ENCODE measurements at regions not wholly inside any gene's neighbourhood (a gene's known extent, or its start where the extent isn't known, plus 50 kb on each side); places are given as distances from the start of the nearest gene placed in this dataset.

GRCh38 chr2:8270699-8271098 is 411.2 kb upstream of the ID2 start:
- no peak for DNase-seq (ENCODE audit: low read depth)
- TF ChIP-seq CTCF (conservative IDR thresholded peaks at IDR 0.05; ENCODE audit: low read depth, low read length): no peak
- H3K4me3 ChIP-seq (ENCODE audit: low read depth, low read length): no peak overlapping the region

- DNase-seq (ENCODE audit: low read depth): no peak
- TF ChIP-seq CTCF (conservative IDR thresholded peaks at IDR 0.05; ENCODE audit: low read depth, low read length): no peak
Measured at GRCh38 chr2:8271461-8271860, 410.4 kb upstream of the ID2 start.

GRCh38 chr2:8276026-8276425 is 405.8 kb upstream of the ID2 start:
- no peak overlapping the region for H3K4me3 ChIP-seq (ENCODE audit: low read depth, low read length)
- no peak for TF ChIP-seq CTCF (conservative IDR thresholded peaks at IDR 0.05; ENCODE audit: low read depth, low read length)
- DNase-seq (ENCODE audit: low read depth): no peak

More at GRCh38 chr2:8271461-8271860, 410.4 kb upstream of the ID2 start:
- no peak overlapping the region for H3K4me3 ChIP-seq (ENCODE audit: low read depth, low read length)

- no peak overlapping the region for H3K4me3 ChIP-seq (ENCODE audit: low read depth, low read length)
- no peak for DNase-seq (ENCODE audit: low read depth)
- no peak for TF ChIP-seq CTCF (conservative IDR thresholded peaks at IDR 0.05; ENCODE audit: low read depth, low read length)
Measured at GRCh38 chr2:8277921-8278571, 403.8 kb upstream of the ID2 start.

GRCh38 chr2:8278709-8279354 is 403.0 kb upstream of the ID2 start:
- no peak for TF ChIP-seq CTCF (conservative IDR thresholded peaks at IDR 0.05; ENCODE audit: low read depth, low read length)
- no peak overlapping the region for H3K4me3 ChIP-seq (ENCODE audit: low read depth, low read length)
- DNase-seq (ENCODE audit: low read depth): no peak

- no peak overlapping the region for H3K4me3 ChIP-seq (ENCODE audit: low read depth, low read length)
- no peak for TF ChIP-seq CTCF (conservative IDR thresholded peaks at IDR 0.05; ENCODE audit: low read depth, low read length)
- no peak for DNase-seq (ENCODE audit: low read depth)
Measured at GRCh38 chr2:8279506-8279905, 402.4 kb upstream of the ID2 start.

- no peak for DNase-seq (ENCODE audit: low read depth)
- TF ChIP-seq CTCF (conservative IDR thresholded peaks at IDR 0.05; ENCODE audit: low read depth, low read length): no peak
- H3K4me3 ChIP-seq (ENCODE audit: low read depth, low read length): no peak overlapping the region
Measured at GRCh38 chr2:8281234-8281633, 400.6 kb upstream of the ID2 start.

All from epithelial cell of proximal tubule (primary cell).